ENCODE measurements at regions not wholly inside any gene's neighbourhood (a gene's known extent, or its start where the extent isn't known, plus 50 kb on each side); places are given as distances from the start of the nearest gene placed in this dataset.

GRCh38 chr5:144084971-144085370 is 85.5 kb downstream of the YIPF5 start:
- DNase-seq: no peak

GRCh38 chr5:144085381-144085780 is 85.1 kb downstream of the YIPF5 start:
- DNase-seq: no peak

GRCh38 chr5:144086295-144086694 is 84.2 kb downstream of the YIPF5 start:
- DNase-seq: no peak

GRCh38 chr5:144087576-144087975 is 82.9 kb downstream of the YIPF5 start:
- DNase-seq: no peak

GRCh38 chr5:144088206-144089064 is 82.0 kb downstream of the YIPF5 start:
- DNase-seq: no peak

GRCh38 chr5:144089401-144090021 is 80.9 kb downstream of the YIPF5 start:
- no peak for DNase-seq

GRCh38 chr5:144092508-144092907 is 78.0 kb downstream of the YIPF5 start:
- no peak for DNase-seq

- DNase-seq: no peak
These were observed 77.1 kb downstream of the YIPF5 start for GRCh38 chr5:144093400-144093799.

GRCh38 chr5:144093868-144094267 is 76.6 kb downstream of the YIPF5 start:
- no peak for DNase-seq

- DNase-seq: no peak
These were observed 69.8 kb downstream of the YIPF5 start for GRCh38 chr5:144100702-144101101.

- DNase-seq: no peak
These were observed 68.8 kb downstream of the YIPF5 start for GRCh38 chr5:144101616-144102015.

- no peak for DNase-seq
These were observed 68.1 kb downstream of the YIPF5 start for GRCh38 chr5:144102361-144102760.

- no peak for DNase-seq
These were observed 67.5 kb downstream of the YIPF5 start for GRCh38 chr5:144102979-144103378.

- no peak for DNase-seq
These were observed 66.6 kb downstream of the YIPF5 start for GRCh38 chr5:144103611-144104485.

GRCh38 chr5:144105371-144105770 is 65.1 kb downstream of the YIPF5 start:
- DNase-seq: no peak

- no peak for DNase-seq
These were observed 62.3 kb downstream of the YIPF5 start for GRCh38 chr5:144108131-144108530.
